NCI-H460 (cell line): ENCODE measurements at regions not wholly inside any gene's neighbourhood (a gene's known extent, or its start where the extent isn't known, plus 50 kb on each side); places are given as distances from the start of the nearest gene placed in this dataset.

Experiments
- small RNA-seq, 2 experiments: library from RNA; depleted of rRNA; stranded (forward); fragments of <200 nt; gene quantifications; one replicate each; pipeline ENCODE3, GENCODE V24; 2014

Small RNAs in the stretch of these regions (small RNA-seq; reads per million reads assigned to genes)
- gene RNA5SP144 = 0 reads per million in 2 experiments
